ENCODE measurements at regions not wholly inside any gene's neighbourhood (a gene's known extent, or its start where the extent isn't known, plus 50 kb on each side); places are given as distances from the start of the nearest gene placed in this dataset.

DNA sequence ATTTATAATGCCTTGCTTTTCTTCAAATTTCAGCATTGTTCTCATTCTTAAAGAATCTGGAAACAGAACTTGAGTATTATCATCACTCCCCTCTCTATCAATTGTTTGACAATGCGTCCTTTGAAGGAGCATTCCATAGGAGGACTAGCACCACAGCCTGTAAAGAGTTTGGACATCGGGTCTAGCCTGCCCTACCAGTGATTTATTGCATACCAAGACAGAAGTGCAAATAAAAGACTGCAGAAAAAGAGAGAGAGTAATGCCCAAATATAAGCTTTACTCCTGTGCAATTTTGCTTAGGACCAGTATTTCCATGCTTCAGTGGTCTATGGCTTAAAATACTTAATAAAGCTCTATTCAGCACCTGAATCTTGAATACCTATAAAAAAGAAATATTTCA lies 55.4 kb upstream of the MAP2 start:
- TF ChIP-seq CTCF (IDR thresholded peaks at IDR 0.05), result no peak
- H3K27ac ChIP-seq, result no peak overlapping the region
- H3K27me3 ChIP-seq, result peaks cover 0 to 3% (median 0%) of the 10 kb centered on the region in 7 donors
- ATAC-seq, result no peak
- peaks cover 0 to 17% (median 0%) of the 10 kb centered on the region in 11 donors for H3K9me3 ChIP-seq
- DNase-seq, result no peak
- peaks cover 0 to 12% (median 0%) of the 10 kb centered on the region in 9 donors for H3K4me1 ChIP-seq
- no peak overlapping the region for H3K4me3 ChIP-seq
- intact Hi-C loops (cut with DNase I), result no loop called here
- H3K36me3 ChIP-seq, result no peaks in the 10 kb centered on the region
- 28 to 44% methylated on average over 2 of the region's 2 CpGs for WGBS, 2 donors

- H3K4me3 ChIP-seq, result peak overlapping the region in 1 of 10 donors; percentile 5
Observed at GRCh38 chr2:209368914-209369313, 54.9 kb upstream of the MAP2 start.

DNA sequence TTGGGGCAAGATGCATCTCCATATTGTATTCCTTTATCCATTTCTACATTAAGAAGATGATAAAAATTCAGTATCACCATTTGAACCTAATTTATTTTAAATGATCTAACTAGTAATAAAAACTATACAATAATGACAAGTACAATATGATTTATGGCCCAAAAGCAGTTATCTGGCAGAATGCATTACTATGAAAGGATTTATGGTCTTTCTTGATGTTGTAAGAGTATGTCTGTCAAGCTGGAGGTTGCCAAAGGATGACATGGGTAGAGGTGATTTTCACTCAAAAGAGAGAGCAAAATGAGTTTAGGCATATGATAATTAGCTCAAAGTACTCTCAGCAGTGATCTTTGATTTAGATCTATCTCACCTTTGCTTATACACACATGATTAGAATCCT lies 54.2 kb upstream of the MAP2 start:
- intact Hi-C loops (cut with DNase I), result no loop called here
- DNase-seq, result no peak
- no peak overlapping the region for H3K27ac ChIP-seq
- no peaks in the 10 kb centered on the region for H3K36me3 ChIP-seq
- H3K4me1 ChIP-seq, result peaks cover 0 to 12% (median 0%) of the 10 kb centered on the region in 9 donors
- no peak for ATAC-seq
- H3K4me3 ChIP-seq, result no peak overlapping the region
- H3K9me3 ChIP-seq, result peaks cover 0 to 29% (median 5%) of the 10 kb centered on the region in 11 donors
- no peak for TF ChIP-seq CTCF (IDR thresholded peaks at IDR 0.05)
- H3K27me3 ChIP-seq, result peaks cover 0 to 3% (median 0%) of the 10 kb centered on the region in 7 donors

More at GRCh38 chr2:209368914-209369313, 54.9 kb upstream of the MAP2 start:
- no peak for TF ChIP-seq CTCF (IDR thresholded peaks at IDR 0.05)
- DNase-seq (peak in 1 of 2 donors; percentile 48), ATAC-seq (peak; percentile 42 to 97 (median 85))
- Histone ChIP-seq H3K36me3 (no peaks in the 10 kb centered on the region), H3K4me1 (peaks cover 0 to 12% (median 0%) of the 10 kb centered on the region in 9 donors), H3K9me3 (peaks cover 0 to 22% (median 0%) of the 10 kb centered on the region in 11 donors), H3K27me3 (peaks cover 0 to 3% (median 0%) of the 10 kb centered on the region in 7 donors), H3K27ac (no peak overlapping the region)
- intact Hi-C loops (cut with DNase I), result no loop called here
- 16 to 20% methylated on average over 5 of the region's 5 CpGs for WGBS, 2 donors

DNA sequence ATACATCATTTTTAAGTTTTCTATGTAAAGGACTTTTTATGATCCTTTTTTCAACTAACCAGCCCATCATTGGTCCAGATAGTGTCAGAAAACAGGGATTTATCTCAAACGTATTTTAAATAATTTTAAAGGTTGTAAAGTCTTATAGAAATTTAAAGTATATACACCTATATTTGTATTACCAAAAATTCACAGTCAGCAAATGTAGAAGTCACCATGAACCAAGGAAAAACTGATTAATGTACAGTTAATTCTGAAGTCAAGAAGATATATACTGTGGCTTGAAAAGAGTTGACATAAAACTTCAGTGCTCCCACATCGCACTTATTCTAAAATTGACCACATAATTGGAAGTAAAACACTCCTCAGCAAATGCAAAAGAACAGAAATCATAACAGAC lies 52.4 kb upstream of the MAP2 start:
- H3K27ac ChIP-seq, result no peak overlapping the region
- ATAC-seq (no peak), DNase-seq (no peak)
- intact Hi-C loops (cut with DNase I), result no loop called here
- no peak for TF ChIP-seq CTCF (IDR thresholded peaks at IDR 0.05)
- H3K9me3 ChIP-seq, result peaks cover 0 to 47% (median 11%) of the 10 kb centered on the region in 11 donors
- WGBS, 2 donors, result 69 to 81% methylated on average over 2 of the region's 2 CpGs
- peaks cover 0 to 12% (median 0%) of the 10 kb centered on the region in 9 donors for H3K4me1 ChIP-seq
- no peaks in the 10 kb centered on the region for H3K36me3 ChIP-seq
- no peaks in the 10 kb centered on the region for H3K27me3 ChIP-seq
- H3K4me3 ChIP-seq, result no peak overlapping the region

Data from heart right ventricle (tissue), 16 donors.